PC-3 (cell line): ENCODE measurements at regions not wholly inside any gene's neighbourhood (a gene's known extent, or its start where the extent isn't known, plus 50 kb on each side); places are given as distances from the start of the nearest gene placed in this dataset.
"Not testable (repeated sequence)": the region's sequence is repeated elsewhere in the genome, so short reads cannot be mapped to it uniquely, and the experiment has no call there.

ENCODE experiments used
- ATAC-seq: fragments of 200-7000 bp; cut with Tn5 transposase; 2 replicates; pipeline ENCODE4 v1.9.1; 2020; ENCODE audit warnings: mild to moderate bottlenecking, moderate library complexity
- BruUV-seq: library from RNA; stranded (reverse); fragments of 400-500 nt; replicated peaks from 2 replicates; lab custom pipeline; 2021; lab: Mats Ljungman, UMichigan
- CTCF ChIA-PET: fragments of 300-600 bp; sonication (Branson Sonifier 250); formaldehyde crosslinking; loops from one replicate; lab custom pipeline; 2022; ENCODE audit warnings: antibody characterized with exemption; lab: Charles Lee
- POLR2A ChIA-PET: fragments of 300-600 bp; sonication (Branson Sonifier 250); formaldehyde crosslinking; loops from one replicate; lab custom pipeline; 2022; ENCODE audit warnings: antibody characterized with exemption; ENCODE audit not compliant: unreplicated experiment; lab: Charles Lee
- DNase-seq: peaks from one replicate; pipeline ENCODE4 v3.0.0-alpha.2; 2015
- H2AFZ ChIP-seq: fragments of 300-600 bp; sonication (generic); 2 replicates; pipeline ENCODE4 v1.6.0; 2016; ENCODE audit warnings: antibody characterized with exemption, low read length
- H3F3A ChIP-seq: fragments of 300-600 bp; sonication (generic); one replicate; pipeline ENCODE4 v1.6.0; 2017; ENCODE audit warnings: antibody characterized with exemption, low read length, control low read depth, mild to moderate bottlenecking; ENCODE audit not compliant: unreplicated experiment
- H3K27ac ChIP-seq: fragments of 300-600 bp; sonication (generic); 2 replicates; pipeline ENCODE4 v1.5.1; 2016; ENCODE audit warnings: mild to moderate bottlenecking, low read length
- H3K27me3 ChIP-seq: fragments of 300-600 bp; sonication (generic); 2 replicates; pipeline ENCODE4 v1.6.1; 2016; ENCODE audit warnings: low read length, mixed read lengths
- H3K36me3 ChIP-seq: fragments of 300-600 bp; sonication (generic); 2 replicates; pipeline ENCODE4 v1.6.1; 2016; ENCODE audit warnings: low read depth, mixed run types, low read length, mixed read lengths
- H3K4me1 ChIP-seq: fragments of 300-600 bp; sonication (generic); 2 replicates; pipeline ENCODE4 v1.5.1; 2016; ENCODE audit warnings: low read length; ENCODE audit not compliant: insufficient read depth
- H3K4me2 ChIP-seq: fragments of 300-600 bp; sonication (generic); 2 replicates; pipeline ENCODE4 v1.6.0; 2016; ENCODE audit warnings: low read length
- H3K4me3 ChIP-seq: fragments of 300-600 bp; sonication (generic); 2 replicates; pipeline ENCODE4 v1.5.1; 2016; ENCODE audit warnings: mild to moderate bottlenecking, low read length, mixed read lengths
- H3K79me2 ChIP-seq: fragments of 300-600 bp; sonication (generic); 2 replicates; pipeline ENCODE4 v1.6.1; 2017; ENCODE audit warnings: low read length, mixed read lengths
- H3K9ac ChIP-seq: fragments of 300-600 bp; sonication (generic); 2 replicates; pipeline ENCODE4 v1.6.0; 2016; ENCODE audit warnings: mild to moderate bottlenecking, low read length
- H3K9me2 ChIP-seq: fragments of 300-600 bp; sonication (generic); replicated peaks from 2 replicates; pipeline ENCODE4 v1.6.1; 2016; ENCODE audit warnings: mixed run types, low read length, mixed read lengths
- H3K9me3 ChIP-seq: fragments of 300-600 bp; sonication (generic); 2 replicates; pipeline ENCODE4 v1.6.1; 2016; ENCODE audit warnings: low read length, mixed read lengths
- H4K20me1 ChIP-seq: fragments of 300-600 bp; sonication (generic); 2 replicates; pipeline ENCODE4 v1.6.1; 2016; ENCODE audit warnings: low read length, mixed read lengths
- EZH2 ChIP-seq: fragments of 300-600 bp; sonication (generic); IDR thresholded peaks from one replicate; pipeline ENCODE4 v1.6.1; 2017; ENCODE audit warnings: antibody characterized with exemption, mild to moderate bottlenecking, low read length; ENCODE audit not compliant: unreplicated experiment
- EZH2phosphoT487 ChIP-seq: fragments of 300-600 bp; sonication (generic); IDR thresholded peaks from 2 replicates; pipeline ENCODE4 v1.6.1; 2018; ENCODE audit warnings: mild to moderate bottlenecking, antibody characterized with exemption, low read length, borderline replicate concordance
- intact Hi-C: fragments of 100-400 bp; cut with micrococcal nuclease; formaldehyde crosslinking; loops from 2 replicates; pipeline ENCODE4 v1.9.0; 2023
- TF ChIP-seq, protein P1 (sequence below): fragments of 300-600 bp; sonication (generic); conservative IDR thresholded peaks from 2 replicates; pipeline ENCODE4 v1.5.1; 2017; ENCODE audit warnings: antibody characterized with exemption, low read depth, mild to moderate bottlenecking, low read length

GRCh38 chr2:21234464-21235120 is 110.8 kb downstream of the TDRD15 start:
- Histone ChIP-seq H2AFZ (no peak overlapping the region), H3K4me3 (no peak overlapping the region), H3K9me3 (no peaks in the 10 kb centered on the region), H3F3A (no peaks in the 10 kb centered on the region), H3K36me3 (no peaks in the 10 kb centered on the region), H3K27me3 (no peaks in the 10 kb centered on the region), H3K79me2 (no peaks in the 10 kb centered on the region), H3K9me2 (no peaks in the 10 kb centered on the region), H3K4me2 (no peak overlapping the region), H3K4me1 (no peaks in the 10 kb centered on the region), H3K9ac (no peak overlapping the region), H3K27ac (no peak overlapping the region), H4K20me1 (no peaks in the 10 kb centered on the region)
- ATAC-seq (no peak), DNase-seq (no peak)
- ChIA-PET CTCF (no interaction called here), POLR2A (no interaction called here)
- no TSS peak for BruUV-seq
- intact Hi-C loops, result no loop called here
- TF ChIP-seq EZH2 (no peak), EZH2phosphoT487 (no peak)
- TF ChIP-seq, protein P1, sequence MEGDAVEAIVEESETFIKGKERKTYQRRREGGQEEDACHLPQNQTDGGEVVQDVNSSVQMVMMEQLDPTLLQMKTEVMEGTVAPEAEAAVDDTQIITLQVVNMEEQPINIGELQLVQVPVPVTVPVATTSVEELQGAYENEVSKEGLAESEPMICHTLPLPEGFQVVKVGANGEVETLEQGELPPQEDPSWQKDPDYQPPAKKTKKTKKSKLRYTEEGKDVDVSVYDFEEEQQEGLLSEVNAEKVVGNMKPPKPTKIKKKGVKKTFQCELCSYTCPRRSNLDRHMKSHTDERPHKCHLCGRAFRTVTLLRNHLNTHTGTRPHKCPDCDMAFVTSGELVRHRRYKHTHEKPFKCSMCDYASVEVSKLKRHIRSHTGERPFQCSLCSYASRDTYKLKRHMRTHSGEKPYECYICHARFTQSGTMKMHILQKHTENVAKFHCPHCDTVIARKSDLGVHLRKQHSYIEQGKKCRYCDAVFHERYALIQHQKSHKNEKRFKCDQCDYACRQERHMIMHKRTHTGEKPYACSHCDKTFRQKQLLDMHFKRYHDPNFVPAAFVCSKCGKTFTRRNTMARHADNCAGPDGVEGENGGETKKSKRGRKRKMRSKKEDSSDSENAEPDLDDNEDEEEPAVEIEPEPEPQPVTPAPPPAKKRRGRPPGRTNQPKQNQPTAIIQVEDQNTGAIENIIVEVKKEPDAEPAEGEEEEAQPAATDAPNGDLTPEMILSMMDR, result no peak; the same call in 1 of the 2 replicates

DNA sequence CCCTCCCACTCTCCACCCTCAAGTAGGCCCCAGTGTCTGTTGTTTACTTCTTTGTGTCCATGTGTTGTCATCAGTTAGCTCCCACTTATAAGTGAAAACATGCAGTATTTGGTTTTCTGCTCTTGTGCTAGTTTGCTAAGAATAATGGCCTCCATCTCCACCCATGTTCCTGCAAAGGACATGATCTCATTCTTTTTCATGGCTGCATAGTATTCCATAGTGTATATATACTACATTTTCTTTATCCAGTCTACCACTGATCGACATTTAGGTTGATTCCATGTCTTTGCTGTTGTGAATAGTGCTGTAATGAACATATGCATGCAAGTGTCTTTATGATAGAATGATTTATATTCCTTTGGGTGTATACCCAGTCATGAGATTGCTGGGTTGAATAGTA is 116.0 kb downstream of the TDRD15 start:
- H3K4me1 ChIP-seq, CTCF ChIA-PET, intact Hi-C loops, H3K4me2 ChIP-seq, H4K20me1 ChIP-seq, H3K9me3 ChIP-seq, H3K36me3 ChIP-seq, H3K9ac ChIP-seq, POLR2A ChIA-PET, H3F3A ChIP-seq, ATAC-seq, H2AFZ ChIP-seq, H3K4me3 ChIP-seq, DNase-seq, H3K27ac ChIP-seq, H3K9me2 ChIP-seq, H3K27me3 ChIP-seq, BruUV-seq, H3K79me2 ChIP-seq: not testable (repeated sequence)

DNA sequence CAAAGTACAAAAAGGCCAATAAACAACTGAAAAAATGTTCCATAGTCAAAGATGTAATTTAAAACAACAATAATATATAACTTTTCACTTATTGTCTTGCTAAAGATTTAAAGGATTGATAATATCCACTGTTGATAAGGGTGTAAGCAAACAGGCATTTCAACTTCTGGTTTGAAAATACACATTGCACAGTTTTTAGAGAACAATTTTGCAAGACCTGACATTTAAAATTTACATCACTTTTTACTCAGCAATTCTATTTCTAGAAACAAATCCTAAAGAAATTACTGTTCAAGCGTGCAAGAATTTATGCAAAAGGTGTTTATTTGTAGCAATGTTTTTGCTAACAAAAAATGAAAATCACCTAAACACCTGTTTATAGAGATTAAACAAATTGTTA is 120.4 kb downstream of the TDRD15 start:
- no peak overlapping the region for H3K9ac ChIP-seq
- H3K27me3 ChIP-seq, result no peaks in the 10 kb centered on the region
- H3F3A ChIP-seq, result no peaks in the 10 kb centered on the region
- DNase-seq (no peak), ATAC-seq (no peak)
- ChIA-PET CTCF (no interaction called here), POLR2A (no interaction called here)
- H3K9me3 ChIP-seq, result no peaks in the 10 kb centered on the region
- BruUV-seq, result no TSS peak
- no peak overlapping the region for H3K4me3 ChIP-seq
- H2AFZ ChIP-seq, result no peak overlapping the region
- no peak overlapping the region for H3K4me2 ChIP-seq
- no peaks in the 10 kb centered on the region for H3K79me2 ChIP-seq
- no peak overlapping the region for H3K27ac ChIP-seq
- H4K20me1 ChIP-seq, result no peaks in the 10 kb centered on the region
- no peaks in the 10 kb centered on the region for H3K4me1 ChIP-seq
- H3K9me2 ChIP-seq, result no peaks in the 10 kb centered on the region
- intact Hi-C loops, result no loop called here
- H3K36me3 ChIP-seq, result no peaks in the 10 kb centered on the region
- no peak for TF ChIP-seq EZH2

DNA sequence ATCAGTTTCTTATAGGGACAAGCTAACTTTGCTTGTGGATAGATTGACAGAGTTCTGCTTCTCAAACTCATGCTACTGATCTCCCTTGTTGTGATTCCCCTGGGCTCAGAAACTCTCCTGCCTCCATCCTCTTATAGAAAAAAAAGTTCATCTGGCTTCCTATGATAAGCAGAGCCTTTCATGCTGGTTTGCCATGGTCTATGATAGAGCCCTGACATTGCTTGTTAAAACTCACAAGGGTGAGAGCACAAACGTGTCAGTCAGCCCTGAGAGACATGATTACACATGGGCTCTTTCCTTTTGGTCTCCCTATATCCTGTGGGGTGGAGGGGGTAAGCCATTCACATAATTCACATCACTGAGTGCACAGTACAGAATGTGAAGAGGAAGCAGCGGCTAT is 121.8 kb downstream of the TDRD15 start:
- intact Hi-C loops, result no loop called here
- H2AFZ ChIP-seq, result no peak overlapping the region
- no peak for DNase-seq

More for the DNA sequence above, 121.8 kb downstream of the TDRD15 start:
- TF ChIP-seq, protein P1, result no peak
- TF ChIP-seq EZH2 (no peak), EZH2phosphoT487 (no peak)
- Histone ChIP-seq H3F3A (no peaks in the 10 kb centered on the region), H3K79me2 (no peaks in the 10 kb centered on the region), H3K9ac (no peak overlapping the region), H3K9me3 (no peaks in the 10 kb centered on the region), H3K4me2 (no peak overlapping the region), H3K27ac (no peak overlapping the region), H3K4me1 (no peaks in the 10 kb centered on the region), H3K27me3 (no peaks in the 10 kb centered on the region), H3K36me3 (no peaks in the 10 kb centered on the region), H4K20me1 (no peaks in the 10 kb centered on the region), H3K4me3 (no peak overlapping the region), H3K9me2 (no peaks in the 10 kb centered on the region)
- BruUV-seq, result no TSS peak
- ChIA-PET POLR2A (no interaction called here), CTCF (no interaction called here)
- no peak for ATAC-seq
